HG03196 (cell line): ENCODE measurements at regions not wholly inside any gene's neighbourhood (a gene's known extent, or its start where the extent isn't known, plus 50 kb on each side); places are given as distances from the start of the nearest gene placed in this dataset.

ENCODE experiments used
- ATAC-seq: cut with Tn5 transposase; IDR thresholded peaks from one replicate; pipeline ENCODE4 v1.9.1; 2021; ENCODE audit not compliant: unreplicated experiment

DNA sequence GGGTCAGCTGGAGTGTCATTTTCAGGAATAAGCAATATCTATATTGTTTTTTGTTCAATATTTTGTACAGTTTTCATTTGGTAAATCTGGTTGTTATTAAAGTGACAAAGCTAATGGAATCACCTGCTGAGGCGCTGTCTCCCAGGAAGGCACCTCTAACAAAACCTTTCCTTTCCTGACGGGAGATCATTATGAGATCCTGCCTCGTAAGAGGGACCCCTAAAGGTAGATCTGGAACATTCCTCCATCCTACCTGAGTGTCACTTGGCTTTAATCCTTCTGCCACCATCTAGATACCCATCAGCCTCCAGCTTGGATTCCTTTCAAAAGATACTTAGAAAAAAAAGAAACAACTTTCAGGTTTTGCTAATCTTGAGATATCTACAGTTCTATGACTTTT, 157.7 kb downstream of the FAT3 start:
- ATAC-seq: no peak

DNA sequence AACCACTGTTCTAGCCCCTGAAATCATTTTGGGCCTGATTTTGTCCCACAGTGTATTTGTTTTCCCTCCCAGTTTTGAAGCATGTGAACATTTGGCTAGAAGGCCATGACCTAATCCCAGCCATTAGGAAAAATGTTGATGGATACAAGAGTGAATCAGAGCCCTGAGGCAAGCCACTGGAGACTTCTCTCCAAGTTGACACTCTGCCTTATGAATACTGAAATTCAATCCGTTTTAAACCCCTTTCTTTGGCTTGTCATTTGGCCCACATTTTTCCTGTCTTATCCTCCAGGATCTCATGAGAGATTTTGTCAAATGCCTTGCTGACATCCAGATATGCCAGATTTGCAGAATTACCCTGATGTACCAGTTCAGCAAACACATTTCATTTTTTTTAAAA, 158.8 kb downstream of the FAT3 start:
- ATAC-seq: no peak

DNA sequence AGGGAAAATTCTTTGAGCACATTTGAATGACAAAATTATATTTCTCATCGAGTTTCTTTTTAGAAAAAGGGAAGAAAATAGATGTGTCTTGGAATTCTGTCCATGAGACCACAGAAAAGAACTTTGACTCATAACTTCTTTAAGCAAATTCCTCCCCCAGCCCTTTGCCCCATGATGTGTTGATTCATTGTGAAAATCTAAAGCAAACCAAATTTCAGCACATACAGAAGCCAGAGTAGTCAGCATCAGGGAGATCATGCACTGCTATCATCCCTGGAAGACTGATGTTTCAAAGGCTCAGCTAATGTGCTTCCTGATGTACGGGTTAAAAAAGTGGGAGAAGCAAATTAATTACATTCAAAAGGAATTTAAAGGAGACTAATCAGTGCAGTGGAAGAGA, 159.7 kb downstream of the FAT3 start:
- no peak for ATAC-seq

- ATAC-seq: no peak
Observed at GRCh38 chr11:92384802-92385201, 160.2 kb downstream of the FAT3 start.

DNA sequence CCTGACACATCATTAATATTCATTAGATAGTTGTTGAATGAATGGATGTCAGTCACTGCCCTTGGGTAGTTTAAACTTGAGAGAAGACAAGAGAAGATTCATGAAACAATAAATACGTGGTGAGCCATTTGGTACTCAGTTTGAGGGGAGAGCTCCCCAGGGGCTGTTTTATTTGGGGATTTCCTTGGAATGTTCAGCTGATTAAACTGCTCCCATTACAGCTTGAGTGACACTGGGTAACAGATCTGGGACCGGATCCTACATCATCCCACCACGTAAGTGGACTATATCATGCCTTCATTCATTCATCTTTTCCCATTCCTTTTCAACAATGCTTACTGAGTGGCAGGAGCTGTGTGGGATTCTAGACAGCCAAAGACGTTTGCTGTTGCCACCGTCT, 162.0 kb downstream of the FAT3 start:
- ATAC-seq: no peak

DNA sequence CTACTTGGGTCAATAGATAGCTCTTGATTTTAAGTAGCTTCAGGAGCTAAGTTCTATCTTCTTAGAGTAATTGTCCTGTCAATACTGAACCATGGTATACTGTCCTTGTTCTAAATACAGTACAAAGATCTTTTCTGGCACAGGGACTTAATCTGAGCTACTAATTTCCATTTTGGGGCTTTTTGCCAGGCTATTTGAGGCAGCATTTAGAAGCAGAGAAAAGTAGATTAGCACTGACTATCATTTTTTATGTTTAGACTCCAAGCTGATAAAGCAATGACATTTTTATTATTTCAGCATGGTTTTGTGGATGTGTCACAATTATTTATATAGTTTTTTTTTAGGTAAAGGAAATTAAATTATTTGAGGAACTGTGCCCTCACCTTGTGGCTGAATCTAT, 163.2 kb downstream of the FAT3 start:
- no peak for ATAC-seq

GRCh38 chr11:92388380-92388779, 163.8 kb downstream of the FAT3 start:
- ATAC-seq: no peak

GRCh38 chr11:92390783-92391182, 166.2 kb downstream of the FAT3 start:
- ATAC-seq: no peak

DNA sequence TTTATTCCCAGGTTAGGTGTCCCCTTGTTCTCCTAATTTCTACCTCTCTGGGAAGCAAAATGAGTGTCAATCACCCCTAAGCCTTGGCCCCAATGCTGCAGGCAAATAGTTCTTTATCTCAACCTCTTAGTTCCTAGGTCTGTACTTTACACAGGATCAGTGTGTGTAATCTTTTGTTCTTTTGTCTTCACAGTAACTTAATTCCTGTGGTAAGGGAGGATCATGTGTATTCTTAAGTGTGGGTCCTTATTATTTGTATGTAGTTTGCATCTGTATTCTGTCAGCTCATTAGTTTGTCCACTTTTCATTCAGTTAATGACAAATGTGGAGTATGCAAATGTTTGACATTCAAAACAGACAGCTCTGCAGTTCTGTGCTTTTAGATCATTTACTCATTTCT, 166.7 kb downstream of the FAT3 start:
- ATAC-seq: no peak

- no peak for ATAC-seq
Observed at GRCh38 chr11:92391808-92392207, 167.2 kb downstream of the FAT3 start.

DNA sequence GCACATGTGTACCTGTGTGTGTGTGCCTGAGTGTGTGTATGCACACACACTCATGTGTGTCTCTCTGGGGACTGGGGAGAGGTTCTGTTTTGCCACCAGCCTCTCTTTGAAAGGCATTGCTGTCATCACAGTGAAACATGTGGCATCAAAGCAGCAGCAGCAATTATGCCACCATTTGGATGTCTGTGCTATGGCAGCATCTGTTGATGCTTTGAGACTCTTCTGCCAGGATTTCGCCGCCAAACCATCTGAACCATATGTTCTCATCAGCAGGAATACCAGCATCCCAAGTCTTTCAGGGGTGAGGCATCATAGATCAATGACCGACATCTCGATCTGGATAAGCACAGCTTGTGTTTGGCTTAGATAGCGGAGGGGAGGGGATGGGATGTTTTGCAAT, 168.6 kb downstream of the FAT3 start:
- no peak for ATAC-seq

- no peak for ATAC-seq
Observed at GRCh38 chr11:92396133-92396532, 171.5 kb downstream of the FAT3 start.

DNA sequence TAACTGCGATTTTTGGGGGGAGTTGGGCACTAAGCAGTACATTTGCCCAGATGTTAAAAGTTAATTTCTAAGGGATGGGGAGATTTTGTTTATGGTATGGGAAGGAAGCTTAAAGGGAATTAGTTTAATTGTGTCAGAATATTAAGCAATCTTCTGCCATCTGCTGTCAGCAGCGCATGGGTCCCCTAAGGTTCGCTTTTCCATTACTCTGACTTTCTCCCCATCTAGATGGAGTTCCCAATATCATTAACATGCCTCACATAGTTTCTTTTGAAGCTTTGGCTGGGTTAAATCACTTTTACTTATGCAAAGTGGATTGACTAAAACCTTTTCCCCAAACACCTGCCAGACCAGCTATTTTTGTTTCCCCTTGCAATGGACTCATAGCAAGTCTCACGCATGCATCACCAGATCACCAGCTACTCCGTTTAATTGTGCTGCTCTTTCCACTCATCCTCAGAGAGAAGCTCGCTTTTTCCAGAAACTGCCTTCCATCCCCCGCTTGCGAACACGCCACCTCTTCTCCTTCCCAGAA, 172.7 kb downstream of the FAT3 start:
- ATAC-seq: no peak

DNA sequence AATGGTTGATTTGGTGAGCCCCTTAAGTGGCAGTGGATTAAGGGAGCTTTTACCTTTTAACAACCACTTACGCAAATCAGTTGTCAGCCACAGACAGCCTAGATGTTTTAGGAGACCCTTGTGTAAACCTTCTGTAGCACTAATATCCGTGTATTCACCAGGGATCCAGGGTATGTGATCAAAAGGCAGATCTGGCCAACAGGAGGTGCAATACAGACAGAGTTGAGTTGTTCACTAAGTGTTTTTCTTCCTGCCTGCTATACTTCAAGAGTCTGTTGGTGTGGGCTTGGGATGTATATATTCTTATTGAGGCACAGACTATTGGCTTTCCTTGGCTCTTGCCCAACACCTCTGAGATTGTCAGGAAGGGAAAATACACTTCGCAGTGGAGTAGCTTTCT, 175.1 kb downstream of the FAT3 start:
- ATAC-seq: no peak

DNA sequence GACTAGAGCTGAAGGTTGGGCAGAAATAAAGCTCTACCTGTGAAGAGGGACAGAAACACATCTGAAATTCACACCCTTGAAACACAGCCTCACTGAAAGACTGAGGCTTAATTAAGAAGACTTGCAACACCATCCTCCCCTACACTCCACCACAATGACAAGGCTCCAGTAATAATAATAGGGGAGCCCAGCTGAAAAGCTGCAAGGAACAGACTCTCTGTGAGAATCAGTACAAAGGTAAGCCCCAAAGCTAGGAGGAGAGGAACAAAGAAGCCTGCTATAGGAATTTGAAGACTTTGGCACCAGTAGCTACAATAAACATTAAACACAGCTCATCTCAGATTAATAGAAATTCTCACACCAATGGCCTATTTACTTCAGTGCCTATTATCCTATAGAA, 176.9 kb downstream of the FAT3 start:
- no peak for ATAC-seq

GRCh38 chr11:92406472-92406871, 181.9 kb downstream of the FAT3 start:
- no peak for ATAC-seq

DNA sequence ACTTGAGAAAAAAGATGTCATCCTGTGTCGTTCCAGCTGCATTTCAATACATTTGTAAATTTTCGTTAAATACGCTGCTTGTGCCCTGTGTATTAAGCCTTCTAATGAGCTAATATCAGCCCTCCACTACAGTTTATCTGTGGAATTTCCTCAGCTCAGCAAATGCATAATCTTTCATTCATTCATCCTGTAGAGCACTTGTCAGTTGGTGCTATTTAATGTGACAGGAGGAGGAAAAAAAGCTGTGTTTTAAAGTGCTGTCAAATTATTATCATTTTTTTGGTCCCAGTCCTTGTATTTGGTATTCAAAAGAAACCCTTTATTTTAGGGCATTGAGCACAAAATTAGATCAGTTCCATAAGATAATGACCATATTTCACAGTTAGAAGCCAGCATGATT, 184.7 kb downstream of the FAT3 start:
- ATAC-seq: no peak

DNA sequence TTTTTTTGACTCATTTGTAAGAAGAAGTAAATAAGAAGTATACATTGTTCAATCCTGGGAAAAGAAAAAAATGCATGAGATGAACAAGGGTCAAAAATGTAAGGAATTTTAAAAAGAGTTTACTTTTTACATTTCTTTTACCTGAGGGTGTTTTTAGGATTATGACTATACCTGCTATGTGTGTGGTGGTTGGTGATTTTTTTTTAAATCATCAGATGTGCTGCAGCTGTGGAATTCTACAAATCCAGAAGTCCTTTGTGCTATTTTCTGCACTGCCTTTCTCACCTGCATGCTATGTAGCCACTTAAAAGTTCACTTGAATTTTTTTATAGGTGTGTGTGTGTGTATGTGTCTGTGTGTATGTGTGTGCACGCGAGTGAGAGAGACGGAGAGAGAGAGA, 185.3 kb downstream of the FAT3 start:
- ATAC-seq: no peak

- ATAC-seq: no peak
Observed at GRCh38 chr11:92410526-92410925, 185.9 kb downstream of the FAT3 start.

GRCh38 chr11:92411431-92411830, 186.8 kb downstream of the FAT3 start:
- no peak for ATAC-seq

DNA sequence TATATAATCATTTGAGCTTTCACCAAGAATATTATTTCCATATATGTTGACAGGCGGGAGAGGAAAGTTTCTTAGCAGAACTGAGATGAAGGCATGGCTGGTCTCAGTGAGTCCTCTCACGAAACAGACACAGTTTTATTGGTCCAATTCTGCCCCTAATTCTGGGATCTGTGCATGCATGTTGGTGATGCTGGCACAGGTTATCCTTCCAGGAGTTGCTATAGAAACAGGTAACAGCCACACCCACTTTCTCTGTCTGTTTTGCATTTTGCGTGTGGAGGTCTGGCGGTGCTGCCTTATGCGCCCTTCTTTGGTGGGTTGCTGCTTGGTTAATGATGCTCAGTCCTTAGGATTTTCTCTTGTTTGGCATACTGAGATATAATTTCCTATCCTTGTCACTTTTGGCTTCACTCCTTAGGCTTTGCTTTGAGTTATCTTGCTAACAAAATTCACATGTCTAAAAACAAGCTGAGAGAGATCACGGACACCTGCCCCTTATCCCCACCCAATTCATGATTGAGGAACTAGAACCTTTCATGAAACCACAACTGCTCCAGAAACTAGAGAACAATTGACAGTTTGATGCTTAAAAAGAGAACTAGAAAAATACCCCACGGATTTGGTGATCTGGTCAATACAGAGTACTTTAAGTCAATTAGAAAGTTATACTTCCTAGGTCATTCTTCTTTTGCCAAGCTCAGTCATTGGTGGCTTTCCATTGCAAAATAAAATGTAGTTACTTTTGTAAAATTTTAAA, 189.3 kb downstream of the FAT3 start:
- no peak for ATAC-seq

- ATAC-seq: no peak
Observed at GRCh38 chr11:92416971-92417725, 192.5 kb downstream of the FAT3 start.
